ENCODE measurements at regions not wholly inside any gene's neighbourhood (a gene's known extent, or its start where the extent isn't known, plus 50 kb on each side); places are given as distances from the start of the nearest gene placed in this dataset.
A peak's percentile ranks its signal among the peaks of the same experiment; 100 is the strongest.
"Not testable (repeated sequence)": the region's sequence is repeated elsewhere in the genome, so short reads cannot be mapped to it uniquely, and the experiment has no call there.

- no peak for DNase-seq (ENCODE audit: low spot score)
Measured at GRCh38 chr9:78438211-78438610, 141.3 kb downstream of the PSAT1 start.

DNA sequence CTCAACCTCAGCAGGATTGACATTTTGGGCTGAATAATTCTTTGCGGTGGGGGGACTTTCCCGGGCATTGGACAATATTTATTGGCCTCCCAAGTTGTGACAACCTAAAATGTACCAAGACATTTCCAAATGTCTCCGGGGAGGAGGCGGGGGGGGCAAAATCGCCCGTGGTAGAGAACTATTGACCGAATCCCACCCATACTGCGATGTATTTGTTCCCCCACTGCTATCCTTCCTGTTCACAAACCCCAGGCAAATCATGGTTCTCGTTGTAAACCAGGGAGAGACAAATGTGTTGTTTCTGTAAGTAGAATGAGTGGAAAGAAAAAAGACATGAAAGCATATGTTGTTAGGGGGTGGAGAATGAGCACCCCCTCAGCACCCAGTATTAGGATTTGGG is 141.9 kb downstream of the PSAT1 start:
- DNase-seq (ENCODE audit: low spot score) = no peak

- peak; percentile 77 for DNase-seq (ENCODE audit: low spot score)
Measured at GRCh38 chr9:78439190-78439865, 142.4 kb downstream of the PSAT1 start.

DNA sequence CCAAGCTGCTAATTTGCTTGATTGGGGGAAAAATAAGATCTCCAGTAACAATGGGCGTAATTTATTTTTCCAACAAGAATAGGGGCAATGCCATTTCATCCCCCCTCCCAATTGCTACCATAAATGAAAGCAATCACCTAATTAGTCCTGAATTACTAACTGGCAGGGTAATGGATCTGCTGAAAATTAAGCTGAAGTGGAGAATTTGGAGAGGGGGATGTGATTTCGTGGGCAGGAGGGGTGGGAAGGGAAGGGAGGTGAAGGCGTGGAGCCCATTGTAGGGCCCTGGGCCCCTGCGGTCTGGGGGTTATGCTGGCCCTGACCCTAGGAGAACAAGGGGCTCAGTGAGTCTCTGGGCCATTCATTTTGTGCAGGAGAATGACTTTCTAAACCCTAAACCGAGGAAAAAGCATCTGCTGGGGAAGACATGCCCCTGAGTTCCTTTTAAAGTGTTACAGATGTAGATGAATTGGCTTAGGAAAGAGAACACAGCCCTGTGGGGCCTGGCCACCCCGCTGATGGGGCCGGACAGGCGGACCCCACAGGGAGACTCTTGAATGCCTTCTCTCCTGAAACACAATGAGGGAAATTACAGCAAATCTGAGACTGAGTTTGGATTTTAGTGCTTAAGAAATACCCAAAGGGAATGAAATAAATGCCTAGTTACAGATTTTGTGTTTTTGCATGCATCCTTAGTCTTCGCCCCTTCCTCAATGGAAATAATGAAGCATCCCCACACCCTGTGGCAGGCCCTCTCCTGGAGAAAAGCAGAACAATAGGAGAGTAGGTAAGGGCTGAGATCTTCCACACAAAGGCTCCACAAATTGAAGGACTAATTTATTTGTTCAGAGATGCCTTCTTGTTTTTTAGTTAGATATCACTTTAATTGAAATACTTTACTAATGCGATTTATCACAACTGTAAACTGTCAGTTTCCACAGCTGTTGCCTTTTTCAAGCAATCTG is 143.2 kb downstream of the PSAT1 start:
- DNase-seq (ENCODE audit: low spot score) = no peak

DNA sequence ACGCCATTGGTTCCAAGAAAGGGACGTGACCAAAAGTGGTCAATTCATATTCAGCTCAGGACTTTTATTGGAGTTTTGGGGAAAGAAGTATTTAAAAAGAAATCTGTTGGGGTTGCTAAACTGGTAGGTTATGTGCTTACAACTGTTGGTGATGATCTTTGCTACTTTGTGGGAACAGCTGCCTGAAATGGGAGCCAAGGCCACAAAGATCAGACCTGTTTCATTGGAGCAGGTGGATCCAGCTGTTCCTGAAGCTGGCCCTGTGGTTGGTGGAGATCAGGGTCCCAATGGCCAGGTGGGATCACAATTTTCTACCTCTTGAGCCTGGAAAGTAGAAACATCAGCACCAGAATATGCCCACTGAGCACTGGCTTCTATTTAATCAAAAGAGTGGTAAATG is 144.5 kb downstream of the PSAT1 start:
- no peak for DNase-seq (ENCODE audit: low spot score)

GRCh38 chr9:78441822-78442431 is 145.0 kb downstream of the PSAT1 start:
- DNase-seq (ENCODE audit: low spot score) = no peak

DNA sequence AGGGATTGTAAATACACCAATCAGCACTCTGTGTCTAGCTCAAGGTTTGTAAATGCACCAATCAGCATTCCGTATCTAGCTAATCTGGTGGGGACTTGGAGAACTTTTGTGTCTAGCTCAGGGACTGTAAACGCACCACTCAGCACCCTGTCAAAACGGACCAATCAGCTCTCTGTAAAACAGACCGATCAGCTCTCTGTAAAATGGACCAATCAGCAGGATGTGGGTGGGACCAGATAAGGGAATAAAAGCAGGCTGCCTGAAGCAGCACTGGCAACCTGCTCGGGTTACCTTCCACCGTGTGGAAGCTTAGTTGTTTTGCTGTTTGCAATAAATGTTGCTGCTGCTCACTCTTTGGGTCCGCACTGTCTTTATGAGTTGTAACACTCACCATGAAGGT is 145.7 kb downstream of the PSAT1 start:
- DNase-seq (ENCODE audit: low spot score) = not testable (repeated sequence)

DNA sequence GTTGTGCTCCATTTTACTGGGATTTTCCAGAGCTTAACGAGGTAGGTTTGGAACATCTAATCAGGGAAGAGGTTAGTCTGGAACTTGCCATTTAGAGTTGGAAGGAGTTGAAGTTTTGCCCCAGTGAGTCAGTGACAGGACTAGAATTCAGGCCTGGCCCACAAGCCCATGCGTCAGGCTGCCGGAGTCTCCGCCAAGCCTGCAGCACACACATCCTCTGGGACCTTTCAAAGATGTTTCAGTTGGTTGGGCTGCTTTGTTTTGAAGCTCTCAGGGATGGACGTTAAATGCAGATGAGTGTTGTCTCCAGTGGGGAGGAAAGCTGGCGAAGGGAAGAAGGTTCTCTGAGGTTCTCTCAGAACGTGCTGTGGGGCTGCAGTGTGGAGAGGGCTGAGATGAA is 147.0 kb downstream of the PSAT1 start:
- no peak for DNase-seq (ENCODE audit: low spot score)

DNA sequence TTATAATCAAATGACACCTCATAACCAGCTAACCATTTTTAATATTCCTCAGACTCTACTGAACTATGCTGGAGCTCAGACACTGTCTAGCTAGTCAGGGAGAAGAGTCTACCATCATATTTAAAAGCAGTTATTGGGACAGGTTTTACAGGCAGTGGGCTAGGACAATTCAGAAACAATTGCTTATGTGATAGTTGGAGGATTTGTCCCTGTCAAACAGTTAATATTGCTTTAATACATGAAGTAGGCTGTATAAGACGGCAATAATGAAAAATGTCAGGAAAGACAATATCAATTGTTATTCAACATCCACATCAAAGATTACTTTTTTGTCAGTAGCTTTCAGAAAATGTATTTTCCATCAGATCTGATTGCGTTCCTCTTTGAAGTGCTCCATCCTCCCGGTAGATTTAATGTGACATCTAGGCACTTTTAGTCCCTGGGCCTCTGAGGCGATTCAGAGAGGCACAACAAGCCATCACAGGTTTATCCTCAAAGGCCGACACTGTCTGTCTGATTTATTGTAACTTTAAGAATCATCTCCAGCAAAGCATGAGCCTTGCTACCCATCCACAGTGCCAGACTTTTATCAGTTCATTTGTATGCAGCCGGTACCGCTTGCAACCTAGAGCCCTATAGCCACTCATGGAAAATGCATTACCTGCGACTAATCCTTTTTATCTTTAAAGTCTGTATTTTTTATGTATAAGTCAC is 152.2 kb downstream of the PSAT1 start:
- DNase-seq (ENCODE audit: low spot score) = no peak

DNA sequence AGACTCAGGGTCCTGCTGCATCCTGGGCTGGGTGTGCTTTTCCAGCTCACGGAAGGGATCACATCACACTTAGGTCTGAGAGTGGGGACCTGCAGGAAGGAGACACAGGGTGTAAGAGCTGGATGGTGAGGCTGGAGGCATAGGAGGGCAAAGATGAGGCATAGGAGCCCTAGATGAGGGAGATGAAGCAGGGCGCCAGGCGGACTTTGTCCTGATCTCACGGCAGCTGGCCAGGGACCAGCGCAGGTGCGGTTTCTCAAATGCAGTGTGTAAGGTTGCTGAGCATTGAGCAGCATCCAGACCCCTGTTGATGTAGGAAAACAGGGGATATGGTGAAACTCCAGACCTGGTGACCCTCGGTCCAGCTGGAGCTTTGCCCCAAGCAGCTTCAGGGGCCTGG is 156.5 kb downstream of the PSAT1 start:
- DNase-seq (ENCODE audit: low spot score) = peak; percentile 2

DNA sequence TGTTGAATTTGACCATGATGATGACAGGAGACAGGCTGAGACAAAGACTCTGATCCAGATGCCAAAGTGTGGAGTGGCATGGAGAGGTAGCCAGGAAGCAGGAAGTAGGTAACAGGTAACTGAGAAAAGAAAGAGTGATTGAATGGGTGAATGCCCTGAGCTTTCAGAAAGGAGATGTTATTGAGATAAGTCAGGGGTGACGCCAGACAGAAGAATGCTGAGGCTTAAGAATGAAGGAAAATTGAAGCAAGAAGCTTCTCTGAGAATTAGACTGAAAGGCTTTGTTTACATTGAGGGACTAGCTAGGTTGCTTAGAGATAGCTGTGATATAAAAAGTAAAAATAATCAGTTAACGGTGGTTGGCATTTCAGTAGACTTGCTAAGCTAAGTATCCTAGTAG is 165.7 kb downstream of the PSAT1 start:
- no peak for DNase-seq (ENCODE audit: low spot score)

GRCh38 chr9:78463750-78464149 is 166.8 kb downstream of the PSAT1 start:
- no peak for DNase-seq (ENCODE audit: low spot score)

DNA sequence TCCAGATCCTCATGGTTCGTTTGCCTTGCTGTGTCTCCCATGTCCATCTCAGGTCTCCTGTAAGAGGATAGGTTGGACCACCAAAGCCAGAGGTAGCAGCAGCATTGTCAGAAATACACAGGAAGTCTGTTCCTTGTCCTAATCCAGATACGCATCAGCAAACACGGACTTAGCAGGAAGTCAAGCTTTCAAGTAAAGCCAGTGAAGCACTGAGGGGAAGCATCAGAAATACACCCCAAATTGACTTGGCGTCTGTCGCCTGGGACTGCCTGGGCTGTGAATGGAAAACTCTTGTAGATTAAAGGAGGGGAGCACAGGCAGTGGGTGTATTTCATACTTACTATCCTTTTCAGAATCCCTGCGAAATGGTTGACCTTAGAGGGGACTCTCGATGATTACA is 171.3 kb downstream of the PSAT1 start:
- DNase-seq (ENCODE audit: low spot score) = no peak

GRCh38 chr9:78468974-78469576 is 172.2 kb downstream of the PSAT1 start:
- no peak for DNase-seq (ENCODE audit: low spot score)

DNA sequence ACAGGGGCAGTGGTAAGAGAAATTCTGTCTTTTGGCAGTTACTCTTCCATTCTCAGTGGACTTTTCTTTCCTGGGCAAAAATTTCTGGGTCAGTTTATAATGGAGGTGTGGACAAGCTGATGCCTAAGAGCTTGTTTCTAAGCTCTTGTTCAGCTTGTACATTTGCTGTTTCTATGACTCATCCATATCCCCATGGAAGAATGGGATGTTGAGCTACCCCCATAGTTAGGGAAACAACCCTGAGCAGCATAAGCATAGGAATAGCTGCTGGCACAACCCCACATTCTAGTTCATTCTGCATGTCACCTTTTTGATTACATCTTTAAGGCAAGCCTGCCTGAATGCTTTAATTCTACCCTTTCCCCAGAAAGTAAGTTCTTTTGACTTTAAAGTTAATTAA is 173.3 kb downstream of the PSAT1 start:
- DNase-seq (ENCODE audit: low spot score) = no peak

GRCh38 chr9:78470741-78471140 is 173.8 kb downstream of the PSAT1 start:
- DNase-seq (ENCODE audit: low spot score) = no peak

- DNase-seq (ENCODE audit: low spot score) = peak; percentile 16
Measured at GRCh38 chr9:78472111-78472510, 175.2 kb downstream of the PSAT1 start.

DNA sequence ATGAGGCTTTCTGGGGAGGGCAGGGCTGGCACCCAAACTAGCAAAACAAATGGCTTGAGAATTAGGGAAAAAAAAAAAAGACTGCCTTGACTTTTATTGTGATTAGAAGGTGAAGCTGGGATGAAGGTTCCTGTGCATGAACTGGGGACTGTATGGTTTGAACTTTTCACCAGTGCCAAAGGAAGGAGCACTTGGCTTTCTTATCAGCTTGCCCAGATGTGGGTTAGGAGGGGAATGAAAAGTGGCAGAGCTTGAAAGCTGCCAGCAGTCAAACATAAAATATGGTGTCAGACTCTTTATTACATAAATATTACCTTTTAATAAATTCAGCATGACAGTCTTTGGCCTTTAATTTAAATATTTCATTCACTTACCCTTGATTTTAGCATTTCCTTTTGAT is 182.5 kb downstream of the PSAT1 start:
- no peak for DNase-seq (ENCODE audit: low spot score)

DNA sequence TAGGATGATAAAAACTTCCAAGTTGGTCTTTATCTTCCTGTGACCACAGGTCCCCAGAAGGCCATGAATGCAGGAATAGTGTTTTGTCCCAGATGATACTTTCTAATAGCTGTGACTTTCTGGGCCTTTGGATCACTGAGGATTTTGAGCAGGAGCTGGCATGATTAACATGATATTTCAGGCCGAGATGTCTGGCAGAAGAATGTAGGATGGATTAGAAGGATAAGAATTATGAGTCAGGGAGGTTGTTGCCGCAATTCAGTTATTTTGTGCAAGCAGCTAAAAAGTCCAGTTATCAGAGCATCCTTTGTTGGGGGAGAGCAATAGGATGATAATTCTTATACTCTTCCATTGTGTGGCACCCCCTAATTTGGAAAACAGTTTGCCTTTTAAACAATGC is 189.7 kb downstream of the PSAT1 start:
- no peak for DNase-seq (ENCODE audit: low spot score)

DNA sequence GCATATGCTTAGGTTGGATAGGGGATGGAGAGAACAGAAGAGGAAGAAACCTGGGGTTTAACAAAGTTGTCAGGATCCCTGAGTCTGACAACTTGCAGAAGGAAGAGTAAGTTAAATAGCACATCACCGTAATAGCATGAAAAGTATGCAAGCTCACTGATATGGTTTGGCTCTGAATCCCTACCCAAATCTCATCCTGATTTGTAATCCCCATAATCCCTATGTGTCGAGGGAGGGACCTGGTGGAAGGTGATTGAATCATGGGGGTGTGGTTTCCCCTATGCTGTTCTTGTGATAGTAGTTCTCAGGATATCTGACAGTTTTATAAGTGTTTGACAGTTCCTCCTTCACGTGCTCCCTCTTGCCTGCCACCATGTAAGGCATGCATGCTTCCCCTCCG is 193.3 kb downstream of the PSAT1 start:
- DNase-seq (ENCODE audit: low spot score) = no peak

DNA sequence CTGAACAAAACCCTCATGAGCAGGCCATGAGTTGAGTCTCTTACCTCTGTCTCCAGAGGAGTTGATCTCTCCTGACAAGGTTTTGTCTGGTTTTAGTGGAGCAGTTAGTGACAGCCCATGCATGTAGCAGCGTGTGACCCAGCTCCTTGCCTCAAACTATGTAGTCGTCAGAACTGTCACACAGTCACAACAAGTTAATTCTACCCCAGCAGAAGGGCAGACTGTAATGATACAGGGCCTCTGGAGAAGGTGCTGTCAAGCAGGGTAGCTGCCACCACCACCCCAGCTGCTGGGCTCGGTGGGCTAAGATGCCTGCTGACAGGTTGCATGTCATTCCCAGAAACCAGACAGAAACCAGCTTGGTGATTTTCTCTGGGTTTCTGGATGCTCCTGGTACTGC is 194.5 kb downstream of the PSAT1 start:
- no peak for DNase-seq (ENCODE audit: low spot score)

DNA sequence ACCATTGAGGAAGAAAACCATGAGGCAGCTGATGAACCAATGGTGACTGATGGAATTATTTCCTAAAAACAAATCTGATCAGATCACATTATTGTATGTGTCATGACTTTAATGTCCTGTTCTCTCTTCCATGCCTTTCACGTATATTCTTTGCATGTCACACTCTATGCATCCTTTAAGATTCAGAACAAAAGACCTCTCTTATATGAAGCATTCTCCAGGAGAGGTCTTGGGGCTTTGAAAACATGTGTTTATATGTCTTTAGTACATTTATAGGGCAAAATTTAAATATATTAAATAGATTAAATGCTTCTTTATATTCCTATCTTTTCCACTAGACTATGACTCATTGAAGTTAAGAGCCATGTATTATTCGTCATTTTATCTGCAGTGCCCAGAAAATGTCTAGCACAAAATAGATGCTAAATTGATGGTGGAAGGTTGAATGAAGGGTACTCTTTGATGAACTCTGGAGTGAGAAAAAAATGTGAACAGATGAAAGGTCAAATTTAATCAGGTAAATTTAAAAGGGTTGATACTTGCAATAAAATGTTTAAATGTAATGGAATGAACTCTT is 196.3 kb downstream of the PSAT1 start:
- no peak for DNase-seq (ENCODE audit: low spot score)

Measured in SW480 (cell line).